GM21360 (cell line): ENCODE measurements at regions not wholly inside any gene's neighbourhood (a gene's known extent, or its start where the extent isn't known, plus 50 kb on each side); places are given as distances from the start of the nearest gene placed in this dataset.

Experiments
- ATAC-seq: cut with Tn5 transposase; IDR thresholded peaks from one replicate; pipeline ENCODE4 v1.9.1; 2021; ENCODE audit warnings: mild to moderate bottlenecking, moderate library complexity; ENCODE audit not compliant: unreplicated experiment

DNA sequence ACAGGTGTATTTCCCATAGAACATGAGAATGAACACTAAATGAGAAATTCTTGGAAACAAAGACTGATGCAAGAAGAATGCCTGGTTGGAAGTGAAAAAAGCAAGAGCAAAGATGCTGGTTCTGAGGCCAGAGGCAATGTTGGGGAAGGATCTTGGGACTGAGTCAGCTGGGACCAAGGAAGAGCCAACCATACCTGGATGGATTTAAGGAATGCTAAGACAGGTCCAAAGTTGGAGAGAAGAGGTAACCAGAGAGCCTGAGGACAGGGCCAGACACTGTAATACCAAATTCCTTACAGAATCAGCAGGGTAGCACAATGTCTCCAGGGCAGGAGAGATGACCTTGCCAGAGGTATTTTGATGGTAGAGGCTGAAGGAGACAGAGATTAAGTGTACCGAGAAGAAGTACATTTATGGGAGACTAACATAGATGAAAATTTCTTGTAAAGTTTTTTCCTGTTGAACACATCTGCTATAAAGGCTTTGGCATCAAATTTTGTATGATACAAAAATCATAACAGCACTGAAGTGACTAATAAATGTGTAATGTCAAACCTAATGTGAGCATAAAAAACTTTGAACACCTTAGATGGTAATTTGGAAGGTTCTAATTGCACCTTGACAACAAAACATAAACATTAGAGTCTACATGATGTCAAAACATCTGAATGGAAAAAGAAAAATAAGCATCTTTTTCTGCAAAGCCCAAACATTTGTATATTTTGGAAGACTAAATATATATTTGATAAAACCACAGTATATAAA is 221.7 kb upstream of the MARCKS start:
- no peak for ATAC-seq

DNA sequence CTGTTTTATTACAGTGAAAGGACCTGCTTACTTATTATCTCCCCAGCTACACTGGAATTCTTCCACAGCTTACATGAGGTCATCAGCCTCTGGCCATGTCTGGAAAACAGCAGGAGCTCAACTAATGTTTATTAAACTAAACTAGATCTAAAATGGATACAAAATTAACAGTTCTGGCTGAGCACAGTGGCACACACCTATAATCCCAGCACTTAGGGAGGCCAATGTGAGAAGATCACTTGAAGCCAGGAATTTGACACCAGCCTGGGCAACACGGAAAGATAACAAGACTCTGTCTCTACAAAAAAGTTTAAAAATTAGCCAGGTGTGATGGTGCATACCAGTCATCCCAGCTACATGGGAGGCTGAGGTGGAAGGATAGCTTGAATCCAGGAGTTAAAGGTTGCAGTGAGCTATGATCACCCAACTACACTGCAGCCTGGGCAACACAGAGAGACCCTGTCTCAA is 220.8 kb upstream of the MARCKS start:
- ATAC-seq, result no peak

DNA sequence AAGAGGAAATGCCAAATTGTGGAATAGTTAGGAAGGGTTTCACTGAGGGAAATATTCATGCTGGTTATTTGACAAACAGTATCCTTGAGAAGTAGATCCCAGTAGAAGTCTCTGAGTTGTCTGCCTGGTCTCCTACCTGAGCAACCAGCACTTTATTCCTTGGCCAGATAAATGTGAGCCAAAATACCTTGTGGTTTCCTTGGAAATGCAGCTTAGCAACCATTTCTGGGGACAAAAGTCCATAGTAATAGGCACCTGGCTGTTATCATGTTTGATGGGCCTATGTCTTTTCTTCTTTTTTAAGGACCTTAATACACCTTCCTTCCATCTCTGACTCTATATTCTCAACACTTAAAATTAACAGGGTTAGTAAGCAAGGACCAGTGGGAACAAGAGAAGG is 217.1 kb upstream of the MARCKS start:
- no peak for ATAC-seq

DNA sequence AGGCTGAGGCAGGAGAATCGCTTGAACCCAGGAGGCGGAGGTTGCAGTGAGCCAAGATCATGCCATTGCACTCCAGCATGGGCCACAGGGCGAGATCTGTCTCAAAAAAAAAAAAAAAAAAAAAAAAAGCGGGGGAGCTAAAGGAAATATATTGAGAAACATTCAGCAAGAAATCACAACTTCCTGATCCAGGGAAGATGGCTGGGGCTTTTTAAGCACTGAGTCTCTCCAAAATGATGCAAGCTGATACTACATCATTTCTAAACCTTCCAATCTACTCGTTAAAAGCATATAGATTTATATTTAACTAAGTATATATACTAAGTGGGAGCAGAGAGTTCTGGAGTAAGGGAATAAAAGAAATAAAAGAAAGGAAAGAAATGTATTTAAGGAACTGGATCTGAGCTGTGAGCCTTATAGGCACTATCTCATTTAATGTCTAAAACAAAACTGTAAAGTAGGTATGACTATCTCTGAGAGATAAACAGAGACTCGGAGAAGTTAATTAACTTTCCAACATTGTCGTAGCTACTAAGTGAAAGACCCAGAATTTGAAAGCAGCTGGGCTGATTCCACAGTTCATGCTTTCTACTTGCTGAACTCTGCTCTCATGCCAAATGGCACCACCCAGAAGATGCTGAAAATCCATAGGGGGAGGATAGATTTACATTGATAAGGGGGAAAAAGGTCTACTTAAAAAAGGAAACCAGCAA is 215.0 kb upstream of the MARCKS start:
- no peak for ATAC-seq

DNA sequence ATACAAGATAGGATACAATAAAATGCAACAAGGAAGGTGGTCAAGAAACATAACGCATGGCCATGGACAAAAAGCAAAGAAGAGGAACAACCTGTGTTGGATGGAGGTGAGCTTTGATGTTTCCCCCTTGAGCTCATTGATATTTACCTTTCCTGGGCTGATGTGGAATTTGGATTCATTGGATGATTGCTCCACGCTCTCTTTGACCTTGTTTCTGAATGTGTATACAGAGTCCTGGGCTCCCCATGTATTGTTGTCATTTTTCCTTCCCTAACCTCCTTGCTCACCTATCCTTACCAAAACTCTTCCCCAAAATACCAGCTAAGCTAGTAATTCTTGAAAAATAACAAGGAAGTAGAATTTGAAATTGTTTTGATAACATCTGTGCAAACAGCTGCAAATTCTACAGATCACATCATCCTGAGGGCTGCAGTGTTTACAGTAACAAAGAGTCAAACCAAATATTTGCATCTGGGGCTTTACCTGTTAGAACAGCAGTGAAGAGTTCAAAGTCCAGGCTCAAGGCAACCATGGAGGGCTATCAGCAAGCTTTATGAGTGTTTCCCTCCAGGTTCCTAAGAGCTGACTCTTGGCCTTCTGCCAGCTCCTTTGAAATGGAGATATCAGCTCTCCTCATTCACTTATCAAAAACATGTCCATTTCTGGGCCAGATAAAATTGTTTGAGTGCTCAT is 214.3 kb upstream of the MARCKS start:
- ATAC-seq, result peak; percentile 91

DNA sequence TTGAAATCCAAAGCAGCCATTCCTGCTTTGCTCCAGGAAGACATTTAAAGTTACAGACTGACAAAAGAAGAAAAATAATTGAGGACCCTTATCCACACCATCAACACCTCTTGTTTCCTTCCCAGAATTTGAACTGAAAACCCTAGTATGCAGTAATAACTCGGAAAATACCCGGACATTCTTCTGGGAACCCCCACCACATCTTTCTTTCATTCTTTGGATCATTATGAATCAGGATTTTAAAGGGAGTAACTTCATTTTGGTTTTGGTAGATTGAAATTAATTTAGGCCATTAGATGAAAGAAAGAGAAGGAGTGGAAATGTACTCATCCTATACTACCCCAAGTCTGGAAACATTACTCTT is 213.8 kb upstream of the MARCKS start:
- no peak for ATAC-seq

DNA sequence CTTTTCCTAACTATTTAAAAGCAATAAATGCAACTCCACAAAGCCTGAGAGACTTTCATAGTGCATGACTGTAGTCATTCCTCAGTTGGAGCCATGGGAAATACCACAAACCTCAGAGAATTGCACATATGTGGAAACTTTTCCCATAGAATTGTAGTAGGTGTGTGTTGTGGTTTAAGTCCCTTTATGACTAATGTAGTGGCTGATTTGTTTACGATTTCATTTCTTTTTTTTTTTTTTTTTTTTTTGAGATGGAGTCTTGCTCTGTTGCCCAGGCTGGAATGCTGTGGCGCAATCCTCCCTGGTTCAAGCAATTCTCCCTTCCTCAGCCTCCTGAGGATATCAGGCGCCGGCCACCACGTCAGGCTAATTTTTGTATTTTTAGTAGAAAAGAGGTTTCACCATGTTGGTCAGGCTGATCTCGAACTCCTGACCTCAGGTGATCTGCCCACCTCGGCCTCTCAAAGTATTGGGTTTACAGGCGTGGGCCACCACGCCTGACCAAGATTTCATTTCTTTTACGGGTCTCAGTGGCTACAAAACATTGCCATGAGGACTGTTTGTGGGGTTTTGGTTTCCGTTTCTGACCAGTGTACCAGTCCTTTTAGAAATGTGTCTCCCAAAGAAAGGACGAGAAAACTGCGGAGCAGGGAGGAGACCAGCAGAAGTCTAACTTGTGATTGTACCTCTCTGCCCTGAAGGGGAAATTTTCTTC is 212.1 kb upstream of the MARCKS start:
- no peak for ATAC-seq

DNA sequence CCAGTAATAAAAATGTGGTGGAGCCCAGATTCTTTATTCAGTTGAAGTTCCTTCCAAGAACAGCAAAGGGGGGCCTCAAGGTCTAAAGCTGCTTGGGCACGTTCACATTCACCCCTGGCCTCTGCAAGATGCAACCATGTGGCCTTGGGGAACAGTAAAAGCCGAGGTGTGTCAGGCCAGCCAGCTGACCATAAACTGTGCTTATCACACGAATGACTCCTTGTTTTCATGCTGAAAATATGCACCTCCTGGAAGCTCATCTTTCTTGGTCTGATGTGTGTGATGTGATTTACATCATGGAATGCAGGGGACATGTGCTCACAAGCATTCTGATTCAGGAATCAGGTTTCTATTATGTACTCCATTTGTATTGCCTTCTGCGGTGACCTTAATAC is 211.6 kb upstream of the MARCKS start:
- no peak for ATAC-seq

DNA sequence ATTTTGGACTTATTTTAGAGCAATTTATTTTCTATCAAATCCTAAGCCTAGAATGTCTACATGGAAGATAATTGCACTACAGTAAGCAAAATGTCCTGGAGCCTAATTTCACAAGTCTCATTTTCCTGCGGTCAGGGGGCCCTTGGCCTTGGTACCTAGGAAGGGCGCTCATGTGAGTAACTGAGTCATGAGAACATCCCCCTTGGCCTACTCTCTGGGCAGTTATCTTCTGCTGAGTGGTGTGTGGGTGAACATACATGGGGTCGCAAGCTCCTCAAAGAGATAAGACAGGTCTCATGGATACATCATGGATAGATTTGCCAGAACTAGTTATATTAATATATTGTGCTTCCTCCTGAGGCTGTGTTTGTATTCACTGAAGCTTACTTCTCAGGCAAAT is 211.2 kb upstream of the MARCKS start:
- ATAC-seq, result no peak

DNA sequence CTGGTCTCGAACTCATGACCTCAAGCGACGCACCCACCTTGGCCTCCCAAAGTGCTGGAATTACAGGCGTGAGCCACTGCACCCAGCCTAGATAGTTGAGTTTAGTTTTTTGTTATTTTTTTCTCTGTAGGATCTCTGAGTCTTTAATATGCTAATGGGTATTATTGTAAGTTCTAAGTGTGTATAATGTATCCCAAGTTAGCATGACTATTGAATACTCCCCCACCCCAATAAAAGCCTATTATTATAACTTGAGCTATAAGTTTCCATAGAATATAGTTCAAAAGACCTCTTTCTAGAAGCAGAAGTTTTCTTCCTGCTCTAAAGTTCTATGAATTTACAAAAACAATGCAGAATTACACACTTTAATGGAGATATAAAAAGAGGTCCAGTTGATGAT is 210.4 kb upstream of the MARCKS start:
- ATAC-seq, result no peak

DNA sequence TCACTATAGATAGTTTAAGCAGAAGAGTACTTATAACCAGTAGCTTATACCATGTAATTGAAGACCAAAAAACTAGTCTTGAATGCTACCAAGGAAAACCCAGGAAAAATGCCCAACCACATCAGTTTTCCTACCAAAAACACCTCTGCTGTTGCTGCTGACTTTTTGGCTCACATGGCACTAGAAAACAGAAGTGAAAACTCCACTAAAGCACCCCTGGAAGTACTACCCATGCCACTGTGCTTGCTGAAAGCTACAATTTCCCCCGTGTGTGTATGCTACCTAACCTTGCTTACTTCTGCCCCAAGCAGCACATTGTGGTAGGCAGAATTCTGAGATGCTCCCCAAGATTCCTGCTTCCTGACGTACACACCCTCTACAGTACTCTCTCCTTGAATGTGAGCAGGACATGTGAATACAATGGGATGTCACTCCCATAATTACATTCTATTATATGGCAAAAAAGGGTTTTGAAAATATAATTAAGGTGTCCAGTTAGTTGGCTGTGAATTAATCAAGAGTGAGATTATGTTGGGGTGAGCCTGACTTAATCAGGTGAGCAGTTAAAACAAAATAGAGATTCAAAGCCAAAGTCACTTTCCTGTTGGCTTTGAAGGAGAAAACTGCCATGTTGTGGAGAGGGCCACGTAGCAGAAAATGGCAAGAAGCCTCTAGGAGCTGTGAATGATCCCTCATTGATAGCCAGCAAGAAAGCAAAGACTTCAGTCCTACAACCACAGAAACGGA is 209.8 kb upstream of the MARCKS start:
- ATAC-seq, result no peak

DNA sequence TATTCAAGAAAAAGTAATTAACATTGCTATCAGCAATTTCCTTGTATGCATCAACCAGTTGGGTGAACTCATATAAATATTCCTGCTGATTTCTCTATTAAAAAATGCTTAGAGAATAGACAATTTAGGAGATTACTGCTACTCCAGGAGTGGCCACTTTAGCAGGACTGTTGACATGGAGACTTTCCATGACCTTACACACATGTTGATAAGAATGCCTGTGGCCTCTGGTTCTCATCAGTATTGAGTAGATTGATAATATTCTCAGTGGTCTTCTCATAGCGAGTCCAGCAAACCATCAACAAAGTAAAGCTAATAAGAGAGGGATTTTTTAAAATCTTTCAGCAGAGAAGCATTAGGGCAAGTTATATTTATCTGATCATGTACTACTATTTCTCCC is 208.4 kb upstream of the MARCKS start:
- no peak for ATAC-seq

DNA sequence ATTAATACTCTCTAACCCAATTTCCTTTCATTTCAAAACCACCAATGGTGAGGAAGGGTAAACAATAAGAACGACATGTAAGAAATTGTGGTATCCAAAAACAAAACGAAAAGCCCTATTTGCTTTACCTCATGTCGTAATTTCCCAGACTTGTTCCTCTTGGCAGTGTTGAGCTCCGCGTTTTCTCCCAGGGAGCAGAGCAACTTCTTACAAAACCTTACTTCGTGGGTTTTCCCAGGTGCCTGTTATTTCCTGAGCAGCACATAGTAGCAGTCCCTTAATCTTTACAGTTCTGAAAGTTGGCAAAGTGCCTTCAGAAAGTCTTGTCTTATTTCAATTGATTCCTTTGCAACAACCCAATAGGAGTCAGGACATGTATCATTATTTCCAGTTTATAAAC is 207.9 kb upstream of the MARCKS start:
- no peak for ATAC-seq

DNA sequence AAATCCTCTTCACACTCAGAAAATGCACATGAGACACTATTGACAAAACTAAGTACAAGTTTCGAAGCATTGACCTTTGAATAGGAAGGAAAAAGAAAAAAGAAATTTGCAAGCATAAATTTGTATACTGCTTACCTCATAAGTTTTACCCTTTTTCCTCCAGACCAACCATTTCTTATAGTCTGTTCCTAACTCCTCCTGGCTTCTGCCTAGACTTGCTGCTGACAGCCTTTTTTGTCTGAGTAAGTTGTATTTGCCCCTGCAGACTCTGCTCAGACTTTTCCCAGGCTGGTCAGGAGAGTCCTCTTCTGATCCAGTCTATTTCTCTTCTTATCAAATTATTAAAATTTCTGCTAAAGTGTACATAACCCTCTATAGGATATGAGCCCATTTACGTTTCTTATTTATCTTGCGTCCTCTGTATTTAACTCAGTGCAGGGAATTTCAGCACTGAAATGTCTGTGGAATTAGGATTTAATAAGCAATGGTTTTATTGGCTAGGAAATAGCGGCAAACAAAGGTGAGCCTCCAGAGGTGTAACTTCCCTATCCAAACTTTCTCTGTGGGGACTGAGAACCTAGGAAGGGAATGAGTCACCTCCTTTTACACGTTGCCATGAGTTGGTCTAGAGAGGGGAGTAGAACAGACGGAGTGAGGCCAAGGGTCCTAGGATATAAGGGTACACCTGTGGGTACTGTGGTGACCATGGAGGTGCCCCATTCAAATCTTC is 207.1 kb upstream of the MARCKS start:
- no peak for ATAC-seq

DNA sequence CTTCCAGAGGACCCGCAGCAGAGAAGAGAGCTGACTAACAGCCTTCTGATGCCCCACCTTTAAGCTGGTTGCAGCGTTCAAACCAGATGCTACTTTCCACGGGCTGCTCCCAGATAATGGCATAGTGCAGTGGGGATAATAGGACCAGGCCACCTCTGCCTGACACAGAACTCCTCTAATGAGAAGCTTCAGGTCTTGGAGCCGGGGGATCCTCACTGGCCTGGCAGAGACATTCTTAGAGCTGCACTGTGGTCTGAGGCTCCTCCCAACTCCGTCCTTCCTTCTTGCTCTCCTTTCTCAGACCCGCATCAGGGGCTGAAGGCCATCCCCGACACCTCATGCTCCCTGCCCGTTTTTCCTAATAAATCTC is 206.6 kb upstream of the MARCKS start:
- no peak for ATAC-seq

DNA sequence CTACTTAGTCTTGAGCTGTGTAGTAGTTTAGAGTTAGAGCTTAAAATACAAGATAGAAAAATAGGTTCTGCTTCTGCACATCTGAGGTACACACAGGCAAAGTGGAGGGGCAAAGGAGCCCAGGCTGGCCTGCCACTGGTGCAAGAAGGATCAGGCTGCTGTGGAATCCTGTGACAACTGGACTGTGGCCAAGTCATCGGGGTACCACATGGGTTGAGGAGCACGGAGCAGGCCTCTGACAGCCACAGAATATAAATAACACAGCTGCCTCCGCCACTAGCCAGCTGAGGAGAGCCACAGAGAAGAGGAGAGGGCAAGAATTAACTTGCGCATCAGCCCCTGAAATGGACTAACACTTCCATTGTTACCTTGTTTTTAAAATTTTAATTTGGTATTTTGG is 206.0 kb upstream of the MARCKS start:
- no peak for ATAC-seq

DNA sequence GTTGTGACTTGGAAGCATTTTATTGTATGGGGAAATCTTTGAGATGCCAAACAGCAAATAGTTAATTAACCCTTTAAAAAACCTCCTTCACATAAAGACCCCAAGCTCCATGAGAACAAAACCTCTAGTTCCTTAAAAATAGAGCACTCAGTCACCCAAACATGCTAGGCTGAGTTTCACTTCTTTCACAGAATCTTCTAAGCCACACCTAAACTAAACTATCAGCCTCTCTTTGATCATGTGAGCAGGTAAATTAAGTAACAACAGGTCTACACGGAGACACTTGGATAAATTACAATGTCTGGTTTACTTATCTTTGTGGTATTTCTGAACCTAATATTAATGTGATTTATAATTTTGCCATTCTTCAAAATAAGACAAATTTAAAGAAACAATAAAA is 205.2 kb upstream of the MARCKS start:
- ATAC-seq, result peak; percentile 45

DNA sequence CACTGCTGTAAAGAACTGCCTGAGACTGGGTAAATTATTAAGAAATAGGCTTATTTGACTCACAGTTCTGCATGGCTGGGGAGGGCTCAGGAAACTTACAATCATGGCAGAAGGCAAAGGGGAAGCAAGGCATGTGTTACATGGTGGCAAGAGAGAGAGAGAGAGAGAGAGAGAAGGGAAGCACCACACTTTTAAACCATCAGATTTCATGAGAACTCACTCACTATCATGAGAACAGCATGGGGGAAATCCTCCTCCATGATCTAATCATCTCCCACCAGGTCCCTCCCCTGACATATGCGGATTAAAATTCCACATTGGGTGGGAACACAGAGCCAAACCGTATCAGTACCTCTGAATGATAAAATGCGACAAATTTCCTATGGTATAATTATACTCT is 203.9 kb upstream of the MARCKS start:
- ATAC-seq, result no peak

DNA sequence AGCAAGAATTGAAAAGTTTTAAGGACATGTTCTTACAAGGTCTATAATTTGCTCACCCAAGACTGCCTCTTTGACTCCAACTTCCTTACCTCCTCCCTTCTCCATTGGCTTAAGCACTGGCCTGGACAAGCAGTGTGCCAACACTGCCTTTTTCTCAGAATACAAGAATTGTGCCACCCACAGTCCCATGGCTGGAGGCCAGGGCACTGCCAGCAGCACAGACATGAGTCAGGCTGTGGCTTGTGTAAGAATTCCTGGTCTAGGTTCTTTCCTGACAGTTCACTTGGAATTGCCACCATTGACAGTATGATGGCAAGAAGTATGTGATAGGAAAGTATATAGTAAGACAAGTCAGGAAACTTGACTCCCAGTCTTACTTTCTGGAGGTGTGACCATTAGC is 202.7 kb upstream of the MARCKS start:
- ATAC-seq, result no peak

DNA sequence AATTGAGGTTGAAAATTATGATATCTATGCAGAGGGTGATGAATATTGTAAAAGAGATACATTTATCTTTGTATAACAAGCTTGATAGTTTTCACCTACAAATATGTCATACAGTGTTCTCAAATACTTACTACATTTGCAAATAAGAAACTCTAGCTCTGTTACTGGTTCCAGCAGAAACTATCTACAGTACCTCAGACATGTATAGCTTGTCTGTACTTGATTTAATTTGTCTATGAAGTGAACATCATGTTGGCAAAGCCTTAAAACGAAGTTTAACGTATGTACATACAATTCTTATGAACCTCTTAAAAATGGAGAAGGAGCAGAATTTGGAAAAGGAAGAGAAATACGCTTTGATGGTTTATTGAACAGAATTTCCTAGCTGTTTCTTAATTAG is 201.4 kb upstream of the MARCKS start:
- ATAC-seq, result no peak
